PFSK-1 (cell line): ENCODE measurements at regions not wholly inside any gene's neighbourhood (a gene's known extent, or its start where the extent isn't known, plus 50 kb on each side); places are given as distances from the start of the nearest gene placed in this dataset.

Experiments used
- POLR2AphosphoS5 ChIP-seq: IDR thresholded peaks from 2 replicates; pipeline ENCODE4 v1.6.1; 2012; ENCODE audit warnings: low read depth, mild to moderate bottlenecking, control low read depth, low read length, moderate library complexity
- TAF1 ChIP-seq: IDR thresholded peaks from 2 replicates; pipeline ENCODE4 v1.6.1; 2012; ENCODE audit warnings: low read length, control low read depth, borderline replicate concordance; ENCODE audit not compliant: insufficient read depth
- TF ChIP-seq, protein P1 (sequence below), 2 experiments: IDR thresholded peaks; 2 replicates each; pipeline versions ENCODE4 v1.6.1 to v1.8.0; 2011 to 2012; ENCODE audit warnings: low read depth in 2 of 2, low read length in 2 of 2, control low read depth in 1 of 2, inconsistent platforms in 1 of 2, mild to moderate bottlenecking in 1 of 2, moderate library complexity in 1 of 2; ENCODE audit not compliant: insufficient read depth in 1 of 2

DNA sequence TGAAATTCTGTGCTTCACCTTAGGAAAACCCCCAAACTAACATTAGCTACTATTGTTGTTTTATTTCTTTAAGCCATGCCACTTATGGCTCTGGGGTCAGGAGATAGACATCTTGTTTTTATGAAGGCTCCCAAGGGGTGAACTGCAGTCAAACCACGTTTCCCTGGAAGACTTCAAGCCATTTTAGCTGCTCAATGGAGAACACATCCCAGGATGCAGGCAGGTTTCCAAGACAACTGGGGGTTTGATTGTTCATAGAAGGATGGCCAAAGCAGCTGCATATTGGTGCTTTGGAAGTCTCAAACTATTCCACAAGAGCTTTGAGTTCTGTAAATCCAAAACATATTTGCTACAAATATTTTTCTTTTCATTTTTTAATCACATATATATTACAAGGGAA, 818.0 kb downstream of the MAFB start:
- TF ChIP-seq POLR2AphosphoS5 = no peak
- TF ChIP-seq TAF1 = no peak
- TF ChIP-seq, protein P1, sequence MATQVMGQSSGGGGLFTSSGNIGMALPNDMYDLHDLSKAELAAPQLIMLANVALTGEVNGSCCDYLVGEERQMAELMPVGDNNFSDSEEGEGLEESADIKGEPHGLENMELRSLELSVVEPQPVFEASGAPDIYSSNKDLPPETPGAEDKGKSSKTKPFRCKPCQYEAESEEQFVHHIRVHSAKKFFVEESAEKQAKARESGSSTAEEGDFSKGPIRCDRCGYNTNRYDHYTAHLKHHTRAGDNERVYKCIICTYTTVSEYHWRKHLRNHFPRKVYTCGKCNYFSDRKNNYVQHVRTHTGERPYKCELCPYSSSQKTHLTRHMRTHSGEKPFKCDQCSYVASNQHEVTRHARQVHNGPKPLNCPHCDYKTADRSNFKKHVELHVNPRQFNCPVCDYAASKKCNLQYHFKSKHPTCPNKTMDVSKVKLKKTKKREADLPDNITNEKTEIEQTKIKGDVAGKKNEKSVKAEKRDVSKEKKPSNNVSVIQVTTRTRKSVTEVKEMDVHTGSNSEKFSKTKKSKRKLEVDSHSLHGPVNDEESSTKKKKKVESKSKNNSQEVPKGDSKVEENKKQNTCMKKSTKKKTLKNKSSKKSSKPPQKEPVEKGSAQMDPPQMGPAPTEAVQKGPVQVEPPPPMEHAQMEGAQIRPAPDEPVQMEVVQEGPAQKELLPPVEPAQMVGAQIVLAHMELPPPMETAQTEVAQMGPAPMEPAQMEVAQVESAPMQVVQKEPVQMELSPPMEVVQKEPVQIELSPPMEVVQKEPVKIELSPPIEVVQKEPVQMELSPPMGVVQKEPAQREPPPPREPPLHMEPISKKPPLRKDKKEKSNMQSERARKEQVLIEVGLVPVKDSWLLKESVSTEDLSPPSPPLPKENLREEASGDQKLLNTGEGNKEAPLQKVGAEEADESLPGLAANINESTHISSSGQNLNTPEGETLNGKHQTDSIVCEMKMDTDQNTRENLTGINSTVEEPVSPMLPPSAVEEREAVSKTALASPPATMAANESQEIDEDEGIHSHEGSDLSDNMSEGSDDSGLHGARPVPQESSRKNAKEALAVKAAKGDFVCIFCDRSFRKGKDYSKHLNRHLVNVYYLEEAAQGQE (IDR thresholded peaks at IDR 0.05; ENCODE audit: insufficient read depth in 1 of 2, low read depth in 2 of 2, low read length in 2 of 2) = no peak
